GM04503 (cell line): ENCODE measurements at regions not wholly inside any gene's neighbourhood (a gene's known extent, or its start where the extent isn't known, plus 50 kb on each side); places are given as distances from the start of the nearest gene placed in this dataset.

ENCODE experiments used
- DNase-seq: peaks from one replicate; pipeline ENCODE4 v3.0.0-alpha.2; 2012; ENCODE audit warnings: low read depth

DNA sequence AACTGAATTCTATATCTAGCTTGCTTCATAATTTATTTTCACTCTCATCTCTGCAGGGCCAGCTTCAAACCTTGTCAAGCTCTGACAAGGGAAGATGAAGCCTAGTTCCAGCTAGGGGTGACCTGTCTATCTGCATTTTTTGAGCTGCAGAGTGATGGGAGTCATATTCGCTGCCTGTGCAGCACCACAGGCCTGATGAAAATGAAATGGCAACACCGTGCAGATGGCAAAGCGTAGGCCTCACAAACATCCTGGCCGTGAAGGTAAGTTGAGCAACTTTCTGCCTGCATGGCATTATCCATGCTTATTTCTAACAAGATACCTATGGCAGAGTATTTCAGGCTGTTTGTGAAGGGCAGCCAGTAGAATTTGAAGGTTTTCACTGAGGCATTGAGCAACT is 86.4 kb upstream of the C1QTNF9B start:
- no peak for DNase-seq

DNA sequence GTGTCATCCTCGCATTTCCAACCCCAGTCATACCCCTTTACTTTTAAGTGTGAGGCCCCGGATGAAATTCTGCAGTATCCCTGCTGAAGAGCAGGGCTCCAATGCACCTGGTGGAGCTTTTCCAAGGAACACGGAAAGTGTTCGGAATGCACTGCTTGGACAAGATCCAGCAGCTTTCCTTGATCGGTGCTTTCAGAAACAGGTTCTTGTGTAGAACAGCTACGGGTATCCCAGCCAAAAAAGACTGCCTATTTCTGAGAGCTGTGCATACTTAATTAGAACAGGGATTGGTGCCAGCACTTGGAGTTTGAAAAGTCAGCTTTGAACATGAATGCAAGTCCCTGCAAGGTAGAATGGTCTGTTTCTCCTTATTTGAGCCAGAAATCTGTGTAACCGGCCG is 87.2 kb upstream of the C1QTNF9B start:
- DNase-seq, result no peak

DNA sequence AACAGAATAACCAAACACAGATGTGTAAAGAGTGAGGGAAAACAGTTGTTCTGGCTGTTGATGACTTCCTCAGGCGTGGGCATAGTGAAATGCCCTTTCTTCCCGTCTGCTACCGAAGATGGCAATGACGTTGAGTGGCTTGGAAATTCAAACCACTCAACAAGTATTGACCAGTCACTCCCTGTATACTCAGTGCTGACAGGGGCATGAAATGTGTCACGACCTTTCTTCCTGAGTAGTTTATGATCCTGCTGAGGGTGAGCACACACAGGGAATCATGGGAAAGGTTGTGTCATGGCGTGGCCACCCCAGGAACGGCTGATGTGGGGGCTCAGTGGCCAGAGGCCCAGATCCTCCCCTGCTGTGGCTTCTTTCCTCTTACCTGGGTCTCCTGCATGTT is 87.8 kb upstream of the C1QTNF9B start:
- DNase-seq, result no peak

DNA sequence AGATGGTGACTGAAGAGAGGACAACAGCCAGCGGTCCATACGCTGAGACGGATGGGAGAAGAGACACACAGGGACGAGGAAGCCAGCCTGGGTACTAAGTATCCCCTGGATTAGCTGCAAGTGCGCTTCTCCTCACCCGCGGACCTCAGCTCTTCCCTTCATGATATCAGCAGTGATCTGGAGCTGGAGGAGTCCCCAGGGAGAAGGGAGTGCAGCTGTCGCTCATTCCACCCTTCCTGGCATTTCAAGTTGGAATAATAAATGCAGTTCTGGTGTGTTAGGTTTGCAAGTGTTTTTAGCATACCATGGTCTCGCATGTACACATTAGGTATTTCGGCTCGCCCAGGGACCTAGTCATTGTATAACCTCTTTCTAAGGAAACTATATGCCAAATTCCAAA is 88.5 kb upstream of the C1QTNF9B start:
- no peak for DNase-seq

- DNase-seq, result peak; percentile 97
Measured at GRCh38 chr13:23986619-23987018, 89.3 kb upstream of the C1QTNF9B start.

GRCh38 chr13:23987331-23987894 is 90.1 kb upstream of the C1QTNF9B start:
- DNase-seq, result peak; percentile 34

DNA sequence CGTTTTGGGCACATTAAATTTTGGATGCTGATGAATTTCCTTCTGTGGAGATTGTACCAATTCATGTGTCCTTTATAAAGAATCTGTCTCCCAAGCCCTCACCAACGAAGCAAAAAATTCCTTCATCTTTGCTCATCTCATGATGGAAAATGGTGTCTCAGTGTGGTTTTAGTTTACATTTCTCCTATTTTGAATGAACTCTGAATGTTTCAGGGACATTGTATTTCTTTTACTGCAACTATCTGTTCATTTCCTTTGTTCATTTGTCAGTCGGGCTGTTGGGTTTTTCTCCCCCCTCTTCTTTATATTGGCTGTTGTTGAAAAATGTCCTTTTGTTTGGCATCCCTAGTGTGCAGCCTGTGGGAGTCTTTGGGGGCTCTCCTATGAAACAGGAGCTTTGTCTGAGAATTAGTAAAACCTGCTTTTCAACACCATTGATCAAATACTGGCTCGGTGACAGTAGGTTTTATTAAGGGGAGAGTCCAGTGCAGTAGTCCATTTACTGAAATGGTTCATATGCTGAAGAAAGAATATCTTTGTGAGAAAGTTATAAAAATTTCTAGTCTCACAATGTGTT is 91.3 kb upstream of the C1QTNF9B start:
- DNase-seq, result no peak

GRCh38 chr13:23990455-23990854 is 93.2 kb upstream of the C1QTNF9B start:
- no peak for DNase-seq

- no peak for DNase-seq
Measured at GRCh38 chr13:23991119-23991518, 93.8 kb upstream of the C1QTNF9B start.

DNA sequence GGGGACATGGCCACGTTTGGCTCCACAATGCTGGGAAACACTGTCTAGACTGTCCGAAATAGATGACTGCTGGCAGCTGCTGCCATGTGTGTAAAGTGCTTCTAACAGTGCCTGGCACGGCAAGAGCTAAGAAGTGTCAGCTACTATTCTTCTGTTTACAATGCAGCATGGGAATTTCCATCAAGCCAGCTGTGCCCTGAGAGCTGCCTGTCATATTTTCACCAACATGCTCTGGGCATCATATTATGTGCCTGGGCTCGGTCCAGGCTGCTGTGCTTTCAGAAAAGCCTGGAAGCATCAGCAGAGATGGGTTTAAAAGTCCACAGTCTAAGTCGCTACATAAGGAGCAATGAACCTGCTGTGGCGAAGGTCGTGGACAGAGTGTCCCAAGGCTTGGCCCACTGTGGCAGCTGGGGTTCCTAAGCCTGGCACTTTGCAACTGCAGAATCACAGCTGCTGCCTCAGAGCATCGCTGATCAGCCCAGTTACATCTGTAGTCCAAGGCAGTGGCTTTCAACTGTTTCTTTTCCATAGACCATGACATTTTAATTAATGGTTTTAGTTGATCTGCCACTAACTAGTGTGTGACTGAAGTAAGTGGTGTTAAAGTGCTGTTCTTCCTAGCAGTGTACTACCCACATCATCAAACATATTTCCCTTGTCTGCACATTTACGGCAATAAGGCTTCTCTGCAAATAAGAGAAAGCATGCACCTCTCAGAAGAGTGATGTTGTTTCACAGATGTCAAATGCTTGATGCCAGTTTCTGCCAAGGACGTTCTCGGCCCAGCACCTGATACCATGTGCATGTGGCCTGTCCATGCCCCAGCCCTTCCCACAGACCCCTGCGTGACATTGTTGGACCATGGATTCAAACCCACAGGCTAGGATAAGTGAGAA is 95.7 kb upstream of the C1QTNF9B start:
- DNase-seq, result no peak

DNA sequence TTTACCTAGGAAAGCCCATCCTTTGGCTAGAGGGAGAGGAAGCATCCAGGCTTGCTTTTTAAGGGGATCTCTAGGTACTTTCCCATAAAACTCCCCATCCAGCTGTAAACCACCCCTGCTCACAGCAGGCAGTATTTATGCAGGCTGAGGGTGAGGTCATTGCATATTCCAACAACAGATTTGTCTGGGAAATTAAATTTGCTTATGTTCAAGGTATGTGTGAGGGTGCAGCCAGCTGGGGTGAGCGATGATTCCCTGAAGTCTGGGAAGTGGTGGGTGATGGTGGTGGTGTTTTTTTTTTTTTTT is 96.3 kb upstream of the C1QTNF9B start:
- no peak for DNase-seq

- DNase-seq, result no peak
Measured at GRCh38 chr13:23995283-23996073, 98.2 kb upstream of the C1QTNF9B start.

GRCh38 chr13:23996456-23996855 is 99.2 kb upstream of the C1QTNF9B start:
- DNase-seq, result no peak

DNA sequence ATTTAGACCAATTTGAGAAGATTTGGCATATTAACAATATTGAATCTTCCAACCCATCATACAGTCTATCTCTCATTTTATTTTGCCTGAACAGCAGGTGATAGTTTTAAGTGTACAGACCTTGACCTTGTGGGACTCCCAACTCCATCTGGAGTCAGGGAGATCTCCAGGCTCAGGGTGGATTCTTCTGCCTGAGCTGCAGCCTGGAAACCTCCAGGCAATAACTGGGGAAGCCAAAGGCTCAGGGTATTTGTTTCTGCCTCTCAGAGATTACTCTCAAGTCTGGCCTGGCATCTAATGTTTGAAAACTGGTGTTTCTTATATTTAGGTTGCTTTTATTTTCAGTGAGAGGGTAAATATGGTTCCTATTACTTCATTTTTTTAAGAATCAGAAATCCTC is 102.1 kb upstream of the C1QTNF9B start:
- no peak for DNase-seq

GRCh38 chr13:24002206-24002815 is 105.0 kb upstream of the C1QTNF9B start:
- DNase-seq, result no peak

- DNase-seq, result no peak
Measured at GRCh38 chr13:24004142-24004899, 107.0 kb upstream of the C1QTNF9B start.

- no peak for DNase-seq
Measured at GRCh38 chr13:24004971-24005370, 107.7 kb upstream of the C1QTNF9B start.

DNA sequence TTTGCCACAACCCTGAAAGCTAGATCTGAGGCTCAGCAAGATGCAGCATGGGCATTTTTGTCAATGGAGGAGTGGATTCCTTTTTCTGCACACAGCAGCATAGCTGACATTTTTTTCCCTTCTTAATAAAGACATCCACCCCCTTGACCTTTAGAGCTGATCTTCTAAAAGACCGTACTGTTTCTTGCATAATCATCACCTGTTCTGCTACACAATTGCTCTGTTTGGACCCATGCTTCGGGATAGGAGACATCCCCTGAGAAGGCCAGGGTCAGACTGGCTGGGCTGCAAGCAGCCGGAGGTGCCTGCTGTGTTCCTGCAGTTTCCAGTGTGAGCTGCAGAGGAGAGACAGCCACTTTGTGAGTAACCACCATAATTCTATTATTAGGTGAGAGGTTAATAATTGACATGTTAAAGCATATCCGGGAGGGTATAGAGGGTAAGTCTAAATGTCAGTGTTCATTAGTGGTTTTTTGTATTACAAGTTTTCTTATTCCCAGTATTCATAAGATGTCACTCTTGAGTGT is 108.5 kb upstream of the C1QTNF9B start:
- DNase-seq, result no peak

DNA sequence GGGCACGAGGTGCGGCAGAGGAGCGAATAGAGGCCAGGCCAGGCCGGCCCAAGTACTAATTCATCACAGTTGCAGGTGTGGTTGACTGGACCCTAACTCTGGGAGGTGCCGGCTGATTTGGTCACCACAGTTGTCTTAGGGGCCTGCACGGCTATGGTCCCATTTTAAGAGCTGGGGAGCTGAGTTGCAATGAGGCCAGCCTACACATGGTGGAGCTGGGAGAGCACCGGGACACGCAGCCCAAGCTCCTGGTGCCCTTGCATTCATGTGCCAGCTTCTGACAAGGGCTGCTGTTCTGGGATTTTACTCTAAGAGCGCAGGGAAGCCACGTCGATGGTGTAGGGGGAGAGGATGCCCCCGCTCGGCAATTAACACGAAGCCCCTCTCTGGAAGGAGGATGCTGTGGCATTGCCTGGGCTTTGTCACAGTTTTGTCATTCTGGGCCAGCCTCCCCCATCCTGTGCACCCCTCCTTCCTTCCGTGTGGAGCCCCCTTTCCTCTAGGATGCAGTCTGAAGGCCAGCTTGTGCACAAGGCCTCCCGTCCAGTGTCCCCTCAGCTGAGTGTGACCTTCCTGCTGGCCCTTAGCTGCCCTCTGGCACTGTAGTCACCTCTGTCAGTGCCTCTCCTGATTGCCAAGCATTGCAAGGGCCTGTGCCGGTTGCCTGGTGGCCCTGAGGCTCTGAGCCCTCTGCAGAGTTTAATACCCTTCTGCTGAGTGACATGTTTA is 109.4 kb upstream of the C1QTNF9B start:
- no peak for DNase-seq

DNA sequence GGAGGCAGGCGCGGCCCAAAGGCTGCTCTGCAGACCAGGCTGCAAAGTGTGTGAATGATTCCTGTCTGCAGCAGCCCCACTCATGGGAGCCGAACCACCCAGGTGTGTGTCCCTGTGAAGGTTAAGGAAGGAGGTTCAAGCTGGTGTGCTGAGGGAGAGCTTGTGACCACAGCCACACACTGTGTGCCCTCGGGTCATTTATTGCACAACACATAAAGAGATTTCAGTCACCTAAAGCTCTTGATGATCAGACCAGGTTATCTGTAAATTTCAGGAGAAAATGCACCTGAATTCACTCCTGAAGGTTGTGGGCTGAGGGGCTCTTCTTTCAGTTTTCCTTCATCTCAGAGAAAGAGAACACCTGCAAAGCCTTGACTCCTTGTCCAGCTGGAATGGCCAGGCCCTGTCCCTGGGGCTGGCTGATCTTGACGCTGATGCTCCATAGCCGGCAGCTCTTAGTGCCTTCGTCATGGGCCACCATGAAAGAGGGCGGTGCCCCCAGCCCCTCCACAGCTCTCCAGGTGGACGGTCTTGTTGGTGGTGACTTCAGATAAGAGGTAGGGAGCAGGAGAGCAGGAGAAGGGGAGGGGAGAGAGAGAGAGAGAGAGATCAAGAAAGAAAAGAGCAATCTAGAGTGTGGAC is 110.8 kb upstream of the C1QTNF9B start:
- DNase-seq, result no peak
